ENCODE measurements at regions not wholly inside any gene's neighbourhood (a gene's known extent, or its start where the extent isn't known, plus 50 kb on each side); places are given as distances from the start of the nearest gene placed in this dataset.
"Not testable (repeated sequence)": the region's sequence is repeated elsewhere in the genome, so short reads cannot be mapped to it uniquely, and the experiment has no call there.

GRCh38 chr15:77921664-77922063, 155.8 kb downstream of the TBC1D2B start:
- Histone ChIP-seq H3K27me3 (ENCODE audit: control insufficient read depth, insufficient read depth, low read length) (no peaks in the 10 kb centered on the region), H3K79me2 (ENCODE audit: control insufficient read depth, insufficient read depth, low read length) (no peaks in the 10 kb centered on the region), H3K4me2 (ENCODE audit: extremely low read depth, insufficient read depth, low read length) (no peak overlapping the region), H3K4me3 (replicated peaks in 1 of 4; ENCODE audit: control extremely low read depth in 1 of 4, insufficient read depth in 1 of 4, low read depth in 3 of 4, low read length in 4 of 4) (no peak overlapping the region), H3K9me3 (ENCODE audit: control insufficient read depth, insufficient read depth, low read depth, low read length) (no peaks in the 10 kb centered on the region), H3K4me1 (ENCODE audit: control insufficient read depth, extremely low read depth, insufficient read depth, low read length) (no peaks in the 10 kb centered on the region), H3K9ac (ENCODE audit: insufficient read depth, low read length) (no peak overlapping the region), H4K20me1 (ENCODE audit: control insufficient read depth, extremely low read depth, insufficient read depth, low read length) (no peaks in the 10 kb centered on the region), H2AFZ (ENCODE audit: low read length) (no peak overlapping the region), H3K27ac (ENCODE audit: insufficient read depth, low read length) (no peak overlapping the region), H3K36me3 (ENCODE audit: control insufficient read depth, insufficient read depth, low read length) (no peaks in the 10 kb centered on the region)
- no peak for DNase-seq (ENCODE audit: low read depth in 2 of 2)
- TF ChIP-seq, protein P1, sequence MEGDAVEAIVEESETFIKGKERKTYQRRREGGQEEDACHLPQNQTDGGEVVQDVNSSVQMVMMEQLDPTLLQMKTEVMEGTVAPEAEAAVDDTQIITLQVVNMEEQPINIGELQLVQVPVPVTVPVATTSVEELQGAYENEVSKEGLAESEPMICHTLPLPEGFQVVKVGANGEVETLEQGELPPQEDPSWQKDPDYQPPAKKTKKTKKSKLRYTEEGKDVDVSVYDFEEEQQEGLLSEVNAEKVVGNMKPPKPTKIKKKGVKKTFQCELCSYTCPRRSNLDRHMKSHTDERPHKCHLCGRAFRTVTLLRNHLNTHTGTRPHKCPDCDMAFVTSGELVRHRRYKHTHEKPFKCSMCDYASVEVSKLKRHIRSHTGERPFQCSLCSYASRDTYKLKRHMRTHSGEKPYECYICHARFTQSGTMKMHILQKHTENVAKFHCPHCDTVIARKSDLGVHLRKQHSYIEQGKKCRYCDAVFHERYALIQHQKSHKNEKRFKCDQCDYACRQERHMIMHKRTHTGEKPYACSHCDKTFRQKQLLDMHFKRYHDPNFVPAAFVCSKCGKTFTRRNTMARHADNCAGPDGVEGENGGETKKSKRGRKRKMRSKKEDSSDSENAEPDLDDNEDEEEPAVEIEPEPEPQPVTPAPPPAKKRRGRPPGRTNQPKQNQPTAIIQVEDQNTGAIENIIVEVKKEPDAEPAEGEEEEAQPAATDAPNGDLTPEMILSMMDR (conservative IDR thresholded peaks at IDR 0.05 in 1 of 2, IDR thresholded peaks at IDR 0.05 in 1 of 2; ENCODE audit: low read depth in 1 of 2, low read length in 2 of 2): no peak
- no peak for TF ChIP-seq EZH2 (IDR thresholded peaks at IDR 0.05; ENCODE audit: low read length, missing control alignments)

- H3K79me2 ChIP-seq (ENCODE audit: control insufficient read depth, insufficient read depth, low read length); H3K9me3 ChIP-seq (ENCODE audit: control insufficient read depth, insufficient read depth, low read depth, low read length); H3K4me1 ChIP-seq (ENCODE audit: control insufficient read depth, extremely low read depth, insufficient read depth, low read length); H3K27me3 ChIP-seq (ENCODE audit: control insufficient read depth, insufficient read depth, low read length); H3K4me2 ChIP-seq (ENCODE audit: extremely low read depth, insufficient read depth, low read length); H4K20me1 ChIP-seq (ENCODE audit: control insufficient read depth, extremely low read depth, insufficient read depth, low read length); H3K36me3 ChIP-seq (ENCODE audit: control insufficient read depth, insufficient read depth, low read length); H3K4me3 ChIP-seq (replicated peaks in 1 of 4; ENCODE audit: control extremely low read depth in 1 of 4, insufficient read depth in 1 of 4, low read depth in 3 of 4, low read length in 4 of 4); DNase-seq (ENCODE audit: low read depth in 2 of 2); H3K27ac ChIP-seq (ENCODE audit: insufficient read depth, low read length); H3K9ac ChIP-seq (ENCODE audit: insufficient read depth, low read length); H2AFZ ChIP-seq (ENCODE audit: low read length): not testable (repeated sequence)
These were observed 160.4 kb downstream of the TBC1D2B start for GRCh38 chr15:77916966-77917635.

DNA sequence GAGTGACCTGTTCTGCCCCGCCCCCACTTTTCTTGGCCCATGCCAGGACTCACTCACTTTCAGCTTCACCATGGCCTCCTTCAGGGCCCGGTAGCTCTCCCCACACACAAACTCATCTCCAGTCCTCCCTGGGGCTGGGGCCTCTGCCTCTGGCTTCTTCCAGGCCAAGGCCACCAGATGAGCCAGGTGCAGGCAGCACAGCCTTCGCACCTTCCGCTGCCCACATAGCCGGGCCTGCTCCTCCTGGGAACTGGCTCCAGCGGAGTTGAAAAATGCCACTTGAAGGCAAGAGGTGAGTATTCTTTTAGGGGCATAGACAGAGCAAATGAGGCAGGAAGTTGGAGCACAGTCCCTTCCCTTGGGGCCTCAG, 161.6 kb downstream of the TBC1D2B start:
- H4K20me1 ChIP-seq (ENCODE audit: control insufficient read depth, extremely low read depth, insufficient read depth, low read length); DNase-seq (ENCODE audit: low read depth in 2 of 2); H3K9me3 ChIP-seq (ENCODE audit: control insufficient read depth, insufficient read depth, low read depth, low read length); H3K27me3 ChIP-seq (ENCODE audit: control insufficient read depth, insufficient read depth, low read length); H3K4me2 ChIP-seq (ENCODE audit: extremely low read depth, insufficient read depth, low read length); H2AFZ ChIP-seq (ENCODE audit: low read length); H3K4me3 ChIP-seq (replicated peaks in 1 of 4; ENCODE audit: control extremely low read depth in 1 of 4, insufficient read depth in 1 of 4, low read depth in 3 of 4, low read length in 4 of 4); H3K36me3 ChIP-seq (ENCODE audit: control insufficient read depth, insufficient read depth, low read length); H3K79me2 ChIP-seq (ENCODE audit: control insufficient read depth, insufficient read depth, low read length); H3K27ac ChIP-seq (ENCODE audit: insufficient read depth, low read length); H3K9ac ChIP-seq (ENCODE audit: insufficient read depth, low read length); H3K4me1 ChIP-seq (ENCODE audit: control insufficient read depth, extremely low read depth, insufficient read depth, low read length): not testable (repeated sequence)

DNA sequence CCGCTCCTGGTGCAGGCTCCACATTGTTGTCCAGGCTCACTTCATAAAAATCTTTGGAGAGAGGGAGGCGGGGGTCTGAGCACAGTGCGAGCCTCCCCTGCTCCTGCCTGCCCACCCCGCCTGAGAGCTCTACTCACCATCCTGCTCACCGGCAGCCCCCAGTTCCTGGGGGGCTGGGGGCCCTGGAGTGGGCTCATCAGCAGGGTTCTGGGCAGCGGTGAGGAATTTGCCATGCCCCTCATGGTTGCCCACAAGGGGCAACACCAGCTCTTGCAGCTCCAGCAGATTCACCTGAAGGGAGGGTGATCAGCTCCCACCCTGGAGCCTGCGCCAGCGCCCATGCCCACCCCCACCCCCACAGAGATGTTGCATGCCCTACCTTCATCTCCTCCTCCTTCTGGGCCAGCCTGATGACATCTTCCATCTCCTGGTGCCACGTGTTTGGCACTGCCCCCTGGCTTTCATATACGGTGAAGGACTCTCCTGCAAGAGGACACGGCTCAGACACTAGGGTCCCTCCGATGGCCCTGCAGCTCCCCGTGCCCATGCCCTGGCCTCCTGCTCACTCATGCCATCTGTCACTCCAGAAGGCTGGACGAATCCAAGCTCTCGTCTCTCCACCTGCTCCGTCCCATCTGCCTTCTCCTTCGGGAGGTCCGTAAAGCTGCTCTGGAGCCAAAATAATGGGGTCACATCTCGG, 162.1 kb downstream of the TBC1D2B start:
- H3K9ac ChIP-seq (ENCODE audit: insufficient read depth, low read length): no peak overlapping the region
- no peaks in the 10 kb centered on the region for H3K36me3 ChIP-seq (ENCODE audit: control insufficient read depth, insufficient read depth, low read length)
- no peaks in the 10 kb centered on the region for H4K20me1 ChIP-seq (ENCODE audit: control insufficient read depth, extremely low read depth, insufficient read depth, low read length)
- no peak overlapping the region for H2AFZ ChIP-seq (ENCODE audit: low read length)
- no peak overlapping the region for H3K27ac ChIP-seq (ENCODE audit: insufficient read depth, low read length)
- no peak for TF ChIP-seq EZH2 (IDR thresholded peaks at IDR 0.05; ENCODE audit: low read length, missing control alignments)
- TF ChIP-seq, protein P1 (conservative IDR thresholded peaks at IDR 0.05 in 1 of 2, IDR thresholded peaks at IDR 0.05 in 1 of 2; ENCODE audit: low read depth in 1 of 2, low read length in 2 of 2): no peak
- no peak overlapping the region for H3K4me2 ChIP-seq (ENCODE audit: extremely low read depth, insufficient read depth, low read length)
- no peak overlapping the region for H3K4me3 ChIP-seq (replicated peaks in 1 of 4; ENCODE audit: control extremely low read depth in 1 of 4, insufficient read depth in 1 of 4, low read depth in 3 of 4, low read length in 4 of 4)
- no peaks in the 10 kb centered on the region for H3K9me3 ChIP-seq (ENCODE audit: control insufficient read depth, insufficient read depth, low read depth, low read length)
- H3K79me2 ChIP-seq (ENCODE audit: control insufficient read depth, insufficient read depth, low read length): no peaks in the 10 kb centered on the region
- no peaks in the 10 kb centered on the region for H3K4me1 ChIP-seq (ENCODE audit: control insufficient read depth, extremely low read depth, insufficient read depth, low read length)
- no peaks in the 10 kb centered on the region for H3K27me3 ChIP-seq (ENCODE audit: control insufficient read depth, insufficient read depth, low read length)
- no peak for DNase-seq (ENCODE audit: low read depth in 2 of 2)

GRCh38 chr15:77914531-77914930, 163.0 kb downstream of the TBC1D2B start:
- H4K20me1 ChIP-seq (ENCODE audit: control insufficient read depth, extremely low read depth, insufficient read depth, low read length): not testable (repeated sequence)

More at GRCh38 chr15:77914531-77914930, 163.0 kb downstream of the TBC1D2B start:
- not testable (repeated sequence) for H3K4me3 ChIP-seq (replicated peaks in 1 of 4; ENCODE audit: control extremely low read depth in 1 of 4, insufficient read depth in 1 of 4, low read depth in 3 of 4, low read length in 4 of 4); H3K9ac ChIP-seq (ENCODE audit: insufficient read depth, low read length); H3K27ac ChIP-seq (ENCODE audit: insufficient read depth, low read length); H3K36me3 ChIP-seq (ENCODE audit: control insufficient read depth, insufficient read depth, low read length); H2AFZ ChIP-seq (ENCODE audit: low read length); H3K27me3 ChIP-seq (ENCODE audit: control insufficient read depth, insufficient read depth, low read length); H3K9me3 ChIP-seq (ENCODE audit: control insufficient read depth, insufficient read depth, low read depth, low read length); H3K4me2 ChIP-seq (ENCODE audit: extremely low read depth, insufficient read depth, low read length); H3K79me2 ChIP-seq (ENCODE audit: control insufficient read depth, insufficient read depth, low read length); H3K4me1 ChIP-seq (ENCODE audit: control insufficient read depth, extremely low read depth, insufficient read depth, low read length); DNase-seq (ENCODE audit: low read depth in 2 of 2)
